HPDE6-E6E7 (cell line): ENCODE measurements at regions not wholly inside any gene's neighbourhood (a gene's known extent, or its start where the extent isn't known, plus 50 kb on each side); places are given as distances from the start of the nearest gene placed in this dataset.

Experiments used
- DNase-seq: peaks from one replicate; pipeline ENCODE4 v3.0.0; 2011; ENCODE audit warnings: missing footprints; ENCODE audit errors: extremely low spot score

DNA sequence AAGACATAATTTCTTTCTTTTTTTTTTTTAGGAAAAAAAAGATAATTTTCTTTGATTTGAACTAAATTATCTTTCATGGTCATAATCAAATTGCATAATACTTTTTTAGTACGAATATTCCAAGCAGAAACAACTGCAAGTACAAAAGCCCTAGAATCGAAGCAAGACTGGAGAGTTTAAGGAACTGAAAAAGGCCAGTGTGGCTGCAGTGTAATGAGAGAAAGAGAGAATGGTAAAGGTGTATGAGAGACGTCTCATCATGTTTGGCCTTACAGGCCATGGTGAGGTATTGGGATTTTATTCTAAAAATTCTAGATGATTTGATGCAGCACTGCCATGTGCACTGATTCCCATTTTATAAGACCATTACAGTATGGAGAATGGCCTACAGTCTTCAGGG is 180.9 kb downstream of the SUCNR1 start:
- no peak for DNase-seq

DNA sequence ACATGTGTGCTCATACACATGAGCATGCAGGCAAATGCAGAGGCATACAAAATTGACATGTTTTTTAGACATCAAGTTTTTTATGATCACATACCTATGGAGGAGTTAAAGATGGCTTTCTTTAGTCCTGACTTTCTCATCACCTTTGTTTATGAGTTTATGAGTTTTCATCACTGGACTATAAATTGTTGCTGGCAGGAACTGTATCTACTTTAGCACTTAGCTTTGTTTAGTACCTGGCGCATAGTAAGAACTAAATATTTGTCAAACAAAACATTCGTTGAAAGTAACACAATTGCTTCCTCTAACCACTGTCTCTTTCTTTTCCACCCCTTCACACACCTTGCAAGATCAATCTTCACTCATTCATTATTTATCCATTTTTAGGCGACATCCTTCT is 182.6 kb downstream of the SUCNR1 start:
- DNase-seq = no peak

- DNase-seq = no peak
Measured at GRCh38 chr3:152056481-152056880, 183.0 kb downstream of the SUCNR1 start.

DNA sequence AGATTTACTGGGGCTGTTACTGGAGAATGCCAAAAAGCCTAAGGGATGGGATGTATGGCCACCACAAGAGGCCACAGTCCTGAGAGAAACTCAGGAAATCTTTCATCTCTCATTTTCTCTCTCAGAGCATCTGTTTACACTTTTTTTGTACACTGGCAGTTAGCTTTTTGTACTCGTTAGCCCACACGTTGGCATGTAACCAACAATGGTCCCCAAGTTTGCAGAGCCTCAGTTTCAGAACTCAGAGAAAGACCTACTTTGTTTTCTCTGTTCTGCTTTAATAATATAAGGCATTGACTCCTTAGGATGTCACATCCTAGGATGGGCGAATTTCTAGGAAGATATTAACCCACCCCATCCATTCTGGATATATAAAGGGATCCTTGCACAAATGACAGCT is 183.5 kb downstream of the SUCNR1 start:
- DNase-seq = no peak

DNA sequence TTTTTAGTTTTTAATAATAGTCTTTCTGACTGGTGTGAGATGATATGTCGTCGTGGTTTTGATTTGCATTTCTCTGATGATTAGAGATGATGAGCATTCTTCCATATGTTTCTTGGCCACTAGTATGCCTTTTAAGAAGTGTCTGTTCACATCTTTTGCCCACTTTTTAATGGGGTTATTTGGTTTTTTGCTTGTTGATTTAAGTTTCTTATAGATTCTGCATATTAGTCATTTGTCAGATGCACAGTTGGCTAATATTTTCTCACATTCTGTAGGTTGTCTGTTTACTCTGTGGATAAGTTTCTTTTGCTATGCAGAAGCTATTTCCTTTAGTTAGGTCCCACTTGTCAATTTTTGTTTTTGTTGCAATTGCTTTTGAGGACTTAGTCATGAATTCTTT is 185.4 kb downstream of the SUCNR1 start:
- DNase-seq = no peak

DNA sequence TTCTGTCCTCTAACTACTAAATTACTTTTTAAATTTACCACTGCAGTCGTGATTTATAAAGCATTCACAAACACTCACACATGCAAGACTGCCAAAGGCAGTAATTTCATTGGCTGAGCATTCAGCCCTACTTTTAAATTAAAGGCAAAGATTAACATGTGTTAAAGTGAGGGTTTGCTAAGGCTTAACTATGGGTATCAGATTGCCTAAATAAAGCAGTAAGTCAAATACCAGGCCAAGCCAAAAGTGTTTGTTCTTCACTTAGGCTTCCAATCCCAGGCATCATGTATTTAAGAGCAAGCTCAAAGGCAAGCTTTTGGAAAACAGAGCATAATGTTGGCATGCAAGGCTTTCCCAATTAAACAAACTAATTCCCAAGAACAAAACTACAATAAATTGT is 187.3 kb downstream of the SUCNR1 start:
- DNase-seq = no peak

GRCh38 chr3:152061296-152061695 is 187.9 kb downstream of the SUCNR1 start:
- DNase-seq = no peak

GRCh38 chr3:152069871-152070270 is 196.4 kb downstream of the SUCNR1 start:
- DNase-seq = no peak

DNA sequence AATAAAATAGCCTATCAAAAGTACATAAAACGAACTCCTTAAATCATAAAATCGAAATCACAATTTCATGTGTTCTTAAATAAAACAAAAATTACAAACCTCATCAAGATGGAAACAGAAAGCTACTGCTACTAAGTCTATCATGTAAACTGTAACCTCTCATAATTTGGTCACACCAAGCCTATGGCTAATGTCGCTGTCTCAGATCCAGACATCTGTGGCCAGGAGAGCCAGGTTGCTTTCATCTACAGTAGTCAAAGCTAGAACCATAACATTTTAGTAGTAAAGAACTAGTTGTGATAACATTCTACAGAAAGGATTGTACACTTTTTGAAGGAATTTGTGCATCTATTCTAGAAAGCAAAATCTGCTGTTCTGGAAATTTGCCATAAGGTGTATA is 197.4 kb upstream of the MBNL1 start:
- no peak for DNase-seq

GRCh38 chr3:152071924-152072323 is 196.8 kb upstream of the MBNL1 start:
- peak; percentile 39 for DNase-seq

- DNase-seq = no peak
Measured at GRCh38 chr3:152073267-152073666, 195.5 kb upstream of the MBNL1 start.

DNA sequence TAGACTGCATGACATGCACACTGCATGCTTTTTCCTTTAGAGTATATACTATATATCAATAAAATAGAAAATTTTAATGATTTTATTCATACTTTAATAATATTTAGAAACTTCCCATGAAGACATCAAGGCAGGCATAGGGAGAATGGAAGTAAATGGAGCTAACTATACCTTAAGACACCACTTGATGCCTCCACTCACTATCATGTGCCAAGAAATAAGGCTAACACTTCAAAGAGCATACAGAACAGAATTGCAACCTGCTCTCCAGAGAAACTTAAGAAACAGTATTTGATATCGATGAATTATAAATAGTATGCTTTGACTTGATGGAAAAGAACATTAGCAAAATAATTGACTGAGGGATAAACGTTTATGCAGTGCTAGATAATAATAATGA is 192.6 kb upstream of the MBNL1 start:
- no peak for DNase-seq

GRCh38 chr3:152079980-152080379 is 188.7 kb upstream of the MBNL1 start:
- no peak for DNase-seq

DNA sequence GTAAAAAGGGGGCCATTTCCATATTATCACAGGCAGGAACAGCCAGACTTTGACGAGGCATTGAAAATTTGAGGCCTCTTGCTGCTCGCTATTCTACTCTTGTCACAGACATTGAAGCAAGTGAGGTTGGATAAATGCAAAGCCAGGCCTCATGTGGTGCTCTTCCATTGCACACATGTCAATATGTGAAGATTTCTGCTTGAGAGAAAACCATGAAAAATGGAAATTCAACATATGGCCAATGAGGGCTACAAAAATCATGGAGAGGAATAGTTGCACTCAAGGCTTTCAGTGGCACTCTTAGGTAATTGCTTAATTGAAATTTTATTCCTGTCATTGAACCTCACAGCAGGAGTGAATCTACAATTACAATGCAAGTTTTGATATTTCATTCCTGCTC is 185.6 kb upstream of the MBNL1 start:
- DNase-seq = no peak

DNA sequence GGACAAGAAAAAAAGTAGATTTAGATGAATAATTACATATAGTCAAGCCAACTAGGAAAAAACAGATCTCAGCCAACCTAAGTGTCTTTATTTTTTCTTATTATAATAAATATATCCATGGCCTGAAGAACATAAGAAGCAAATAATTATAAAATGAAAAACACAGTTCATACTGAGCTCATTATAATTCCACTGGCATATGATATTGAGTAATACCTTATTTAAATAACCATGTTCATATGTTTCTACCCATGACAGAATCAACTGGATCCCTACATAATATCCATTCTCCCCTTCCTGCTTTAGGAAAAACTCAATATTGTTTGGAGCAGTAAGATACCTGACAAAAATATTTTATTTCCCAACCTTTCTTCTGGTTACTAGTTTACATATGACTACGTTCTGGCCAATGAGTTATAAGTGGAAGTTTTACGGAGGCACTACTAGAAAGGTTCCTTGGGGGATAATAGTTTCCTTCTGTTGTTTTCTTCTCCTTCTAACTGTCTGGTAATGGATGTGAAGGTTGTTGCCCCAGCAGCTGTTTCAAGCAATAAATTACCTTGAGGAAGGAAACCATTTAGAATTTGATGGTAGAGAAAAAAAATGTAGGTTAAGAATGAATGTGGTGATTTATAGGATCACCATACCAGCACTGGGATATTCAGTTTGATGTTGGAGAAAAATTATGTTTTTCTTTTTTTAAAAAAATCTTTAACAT is 184.1 kb upstream of the MBNL1 start:
- DNase-seq = no peak

DNA sequence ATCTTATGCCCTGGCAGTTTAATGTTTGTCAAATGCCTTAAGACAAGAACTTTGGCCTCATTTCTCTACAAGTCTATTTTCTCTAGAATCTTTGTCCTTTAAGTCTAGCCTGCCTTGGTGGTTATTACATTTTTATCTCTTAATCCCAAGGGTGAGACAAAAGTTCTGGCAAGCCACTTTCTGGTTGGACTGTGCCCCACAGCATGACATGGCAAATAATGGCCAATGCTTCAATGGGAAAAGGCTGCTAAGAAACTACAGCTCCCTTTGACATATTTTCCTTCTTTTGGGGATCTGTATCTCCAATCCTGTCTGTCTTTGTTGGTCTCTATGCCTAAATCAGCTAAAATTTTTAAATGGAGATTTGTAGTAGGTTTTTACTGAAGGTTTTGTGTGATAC is 181.6 kb upstream of the MBNL1 start:
- no peak for DNase-seq

GRCh38 chr3:152089528-152089927 is 179.2 kb upstream of the MBNL1 start:
- no peak for DNase-seq

- no peak for DNase-seq
Measured at GRCh38 chr3:152091725-152092124, 177.0 kb upstream of the MBNL1 start.

- no peak for DNase-seq
Measured at GRCh38 chr3:152093901-152094300, 174.8 kb upstream of the MBNL1 start.

DNA sequence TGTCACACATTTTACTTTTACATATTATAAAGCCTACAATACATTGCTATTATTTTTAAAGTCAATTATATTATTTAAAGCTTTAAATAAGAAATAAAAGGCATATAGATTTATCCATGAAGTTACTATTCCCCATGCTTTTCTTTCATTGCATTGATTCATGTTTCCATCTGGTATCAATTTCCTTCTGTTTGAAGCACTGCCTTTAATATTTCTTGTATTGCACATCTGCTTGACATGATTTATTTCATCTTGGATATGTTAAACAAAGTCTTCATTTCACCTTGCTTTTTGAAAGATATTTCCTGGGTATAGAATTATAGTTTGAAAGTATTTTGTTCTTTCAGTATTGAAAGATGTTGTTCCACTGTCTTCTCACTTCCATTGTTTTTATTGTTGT is 174.3 kb upstream of the MBNL1 start:
- no peak for DNase-seq

GRCh38 chr3:152095472-152095871 is 173.3 kb upstream of the MBNL1 start:
- no peak for DNase-seq

DNA sequence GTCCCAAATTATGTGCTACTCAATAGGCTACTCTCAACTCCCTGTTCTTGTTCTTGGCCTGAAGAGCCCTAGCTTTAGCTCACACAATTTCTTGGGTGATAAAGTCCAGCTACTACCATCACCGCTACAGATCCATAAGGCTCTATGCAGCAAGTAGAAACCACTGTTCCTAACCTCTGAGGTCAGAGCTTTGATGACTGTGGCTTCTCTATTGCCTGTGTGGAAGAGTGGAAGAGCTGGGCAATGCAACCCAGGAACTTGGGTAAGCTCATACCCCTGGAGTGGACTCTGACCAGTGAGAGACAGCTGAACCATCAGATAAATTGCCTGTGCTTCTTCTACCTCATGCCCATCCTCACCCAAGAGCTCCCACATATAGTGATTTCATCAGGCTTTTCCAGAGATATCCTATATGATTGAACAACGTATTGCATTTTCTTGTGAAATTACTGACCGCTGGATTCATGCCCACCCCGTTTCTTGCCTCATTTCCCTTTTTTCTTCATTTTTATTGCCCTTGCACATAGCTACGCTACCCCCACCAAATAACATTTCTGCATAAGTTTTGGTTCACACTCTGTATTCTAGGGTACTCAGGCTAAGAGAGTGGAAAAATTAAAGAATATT is 172.3 kb upstream of the MBNL1 start:
- DNase-seq = no peak

GRCh38 chr3:152097120-152097519 is 171.6 kb upstream of the MBNL1 start:
- no peak for DNase-seq

GRCh38 chr3:152097770-152098169 is 171.0 kb upstream of the MBNL1 start:
- DNase-seq = no peak
